HG03469 (cell line): ENCODE measurements at regions not wholly inside any gene's neighbourhood (a gene's known extent, or its start where the extent isn't known, plus 50 kb on each side); places are given as distances from the start of the nearest gene placed in this dataset.
"Not testable (repeated sequence)": the region's sequence is repeated elsewhere in the genome, so short reads cannot be mapped to it uniquely, and the experiment has no call there.

ENCODE experiments used
- ATAC-seq: cut with Tn5 transposase; IDR thresholded peaks from one replicate; pipeline ENCODE4 v1.9.1; 2021; ENCODE audit warnings: mild to moderate bottlenecking, moderate library complexity, moderate number of reproducible peaks; ENCODE audit not compliant: unreplicated experiment

DNA sequence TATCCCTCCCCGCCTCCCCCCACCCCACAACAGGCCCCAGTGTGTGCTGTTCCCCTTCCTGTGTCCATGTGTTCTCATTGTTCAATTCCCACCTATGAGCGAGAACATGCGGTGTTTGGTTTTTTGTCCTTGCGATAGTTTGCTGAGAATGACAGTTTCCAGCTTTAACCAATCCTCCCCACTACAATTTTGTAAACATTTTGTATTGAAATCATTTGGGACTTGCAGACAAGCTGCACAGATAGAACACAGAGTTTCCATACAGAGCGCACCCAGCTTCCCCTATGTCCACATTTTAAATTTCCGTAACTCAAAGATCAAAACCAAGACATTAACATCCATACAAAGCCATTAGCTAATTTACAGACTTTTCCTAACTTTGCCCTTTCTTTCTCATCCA lies 188.4 kb upstream of the WWC1 start:
- ATAC-seq: not testable (repeated sequence)

DNA sequence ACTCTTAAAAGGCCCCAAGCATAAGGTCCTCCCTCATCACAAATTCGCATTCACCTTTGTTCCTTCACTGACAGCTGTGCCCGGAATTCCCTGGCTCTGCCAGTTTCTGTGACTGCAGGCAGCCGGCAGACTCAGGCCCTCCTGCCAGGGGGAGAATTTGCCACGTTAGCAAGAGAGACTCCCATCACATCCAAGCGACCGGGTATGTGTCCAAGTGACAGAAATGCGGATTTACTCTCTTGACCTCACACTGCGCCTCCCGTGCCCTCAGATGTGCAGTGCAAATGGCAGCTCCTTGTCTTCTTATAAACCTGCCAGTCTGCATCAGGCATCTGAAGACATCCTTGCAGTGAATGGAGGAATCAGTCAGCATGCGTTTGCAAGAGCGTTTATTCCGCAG lies 187.1 kb upstream of the WWC1 start:
- no peak for ATAC-seq

DNA sequence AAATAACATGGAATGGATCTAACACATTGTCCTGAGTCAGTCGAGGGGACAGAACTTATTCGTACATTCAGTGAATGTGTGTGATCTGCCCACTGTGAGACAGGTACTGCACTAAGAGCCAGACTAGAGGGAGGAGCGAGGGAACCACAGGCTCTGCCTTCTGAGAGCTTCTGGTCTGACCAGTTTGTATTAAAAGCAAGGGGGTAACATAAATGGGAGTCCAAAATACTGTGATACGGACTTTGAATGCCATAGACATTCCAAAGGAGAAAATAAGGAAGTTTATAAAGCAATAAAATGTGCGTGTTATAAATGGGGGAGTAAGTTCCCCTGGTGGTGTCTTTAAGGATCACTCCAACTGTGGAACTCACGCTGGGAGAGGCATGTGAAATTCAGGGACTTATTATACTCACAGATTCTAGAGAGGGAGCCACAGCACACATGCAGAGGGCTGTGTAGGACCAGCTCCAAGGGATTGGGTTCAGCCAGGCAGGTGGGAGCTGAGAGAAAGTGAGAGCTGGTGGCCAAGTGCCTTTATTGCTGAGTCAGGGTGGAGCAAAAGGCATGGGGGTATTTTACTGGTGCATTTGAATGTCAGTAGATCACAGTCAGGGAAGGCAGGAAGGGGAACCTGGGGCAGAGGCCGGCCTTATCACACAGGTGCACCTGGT lies 186.5 kb upstream of the WWC1 start:
- ATAC-seq: no peak

DNA sequence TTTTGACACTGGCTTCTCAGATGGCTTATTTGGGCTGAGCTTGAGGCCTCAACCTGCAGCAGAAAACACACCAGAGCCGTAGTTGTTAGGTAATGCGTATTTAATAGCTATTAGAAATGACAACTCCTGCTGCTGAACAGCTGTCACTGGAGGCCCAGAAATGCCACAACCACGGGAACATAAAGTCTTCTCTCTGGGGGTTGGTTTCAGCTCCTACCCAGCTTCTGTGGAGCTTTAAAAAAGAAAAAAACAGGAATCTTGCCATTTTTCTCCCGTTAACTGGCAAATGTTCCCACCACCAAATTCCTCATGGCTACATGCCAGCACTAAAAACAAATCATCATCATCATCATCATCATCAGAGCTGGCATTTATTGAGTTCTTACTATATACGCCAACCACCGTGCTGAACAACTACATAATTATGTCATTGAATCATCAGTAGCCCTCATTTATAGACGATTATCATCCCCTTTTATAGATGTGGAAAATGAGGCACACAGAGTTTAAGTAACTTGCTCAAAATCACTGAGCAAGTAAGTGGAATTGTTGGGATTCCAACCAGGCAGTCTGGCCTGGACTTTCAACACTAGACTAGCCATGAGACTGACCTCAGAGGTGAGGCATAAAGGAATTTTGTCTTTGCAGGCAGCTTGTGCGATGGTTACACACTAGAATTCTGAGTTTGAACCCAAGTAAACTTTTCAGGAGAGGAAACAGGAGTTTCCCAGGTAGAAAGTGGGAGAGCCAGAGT lies 185.3 kb upstream of the WWC1 start:
- ATAC-seq: no peak

DNA sequence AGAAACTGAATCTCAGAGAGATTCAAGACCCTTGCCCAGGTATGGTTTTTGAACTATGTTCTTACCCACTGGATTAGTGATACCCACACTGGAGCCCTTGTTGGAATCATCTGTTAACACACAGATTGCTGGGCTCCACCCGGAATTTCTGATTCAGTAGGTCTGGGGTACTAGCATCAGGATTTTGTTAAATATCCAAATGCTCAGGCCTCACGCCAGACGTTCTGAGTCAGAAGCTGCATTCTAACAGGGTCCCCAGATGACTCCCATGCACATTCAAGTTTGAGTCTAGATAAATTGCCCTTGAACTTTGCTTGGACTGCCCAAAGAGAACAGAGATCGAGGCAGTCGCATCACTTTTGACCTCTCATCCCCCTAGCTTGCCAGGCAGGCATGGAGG lies 182.0 kb upstream of the WWC1 start:
- ATAC-seq: no peak

DNA sequence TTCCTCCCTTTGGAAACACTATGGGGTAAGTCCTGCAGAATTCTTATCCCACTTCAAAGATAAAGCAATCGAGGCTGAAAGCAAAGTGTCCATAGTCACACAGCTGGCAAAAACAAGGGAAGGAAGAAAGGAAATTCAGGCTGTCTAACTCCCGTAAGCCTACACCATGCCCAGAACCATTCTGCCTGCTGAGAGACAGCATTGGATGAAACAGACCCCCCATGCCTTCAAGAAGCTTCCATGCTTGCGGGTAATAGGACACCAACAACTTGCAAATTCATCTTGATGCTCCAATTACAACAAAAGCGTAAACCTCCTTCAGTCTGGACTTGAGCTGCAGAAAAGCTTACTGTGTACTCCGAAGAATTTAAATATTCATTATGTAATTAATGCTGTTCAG lies 181.1 kb upstream of the WWC1 start:
- no peak for ATAC-seq

DNA sequence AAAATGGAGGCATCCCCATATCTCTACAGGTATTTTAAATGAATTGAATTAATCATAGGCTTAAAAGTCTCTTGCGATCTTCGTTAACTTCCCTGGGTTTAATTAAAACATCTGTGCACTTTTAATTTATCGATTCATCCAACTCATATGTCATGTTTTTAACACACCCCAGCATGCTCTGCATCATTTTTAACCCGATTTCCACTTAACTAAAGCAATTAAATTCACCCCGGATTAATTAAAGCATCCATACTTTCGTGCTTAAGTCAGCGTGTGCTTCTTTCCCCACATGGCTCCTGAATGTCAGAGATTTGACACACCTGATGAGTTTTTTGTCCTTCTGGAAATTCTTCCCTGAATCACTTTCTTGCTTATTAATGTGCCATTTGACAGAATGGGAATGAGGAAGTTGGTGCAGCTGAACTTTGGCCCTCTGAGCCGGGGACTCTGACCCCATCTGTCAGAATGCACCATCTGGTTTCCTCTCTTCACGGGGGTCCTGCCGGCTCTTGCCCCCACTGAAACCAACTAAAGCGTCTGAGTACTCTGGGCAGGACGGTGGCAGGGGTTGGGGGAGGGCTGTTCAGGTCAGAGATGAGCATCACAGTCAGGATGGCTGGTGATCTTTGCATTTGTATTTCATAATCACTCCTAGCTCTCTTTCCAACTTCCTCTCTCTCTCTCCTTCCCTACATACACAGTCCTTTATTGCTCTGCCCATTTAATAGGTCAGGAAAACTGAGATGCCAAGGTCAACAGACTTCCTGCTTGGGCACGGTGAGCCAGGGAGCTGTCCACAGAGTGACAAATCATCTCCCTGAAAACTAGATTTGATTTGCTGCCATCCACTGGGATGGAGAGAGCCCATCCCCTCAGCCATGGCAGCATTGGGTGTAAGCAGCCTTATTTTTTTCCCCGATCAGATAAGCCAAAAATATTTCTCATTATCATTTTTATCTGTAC lies 180.3 kb upstream of the WWC1 start:
- ATAC-seq: no peak

DNA sequence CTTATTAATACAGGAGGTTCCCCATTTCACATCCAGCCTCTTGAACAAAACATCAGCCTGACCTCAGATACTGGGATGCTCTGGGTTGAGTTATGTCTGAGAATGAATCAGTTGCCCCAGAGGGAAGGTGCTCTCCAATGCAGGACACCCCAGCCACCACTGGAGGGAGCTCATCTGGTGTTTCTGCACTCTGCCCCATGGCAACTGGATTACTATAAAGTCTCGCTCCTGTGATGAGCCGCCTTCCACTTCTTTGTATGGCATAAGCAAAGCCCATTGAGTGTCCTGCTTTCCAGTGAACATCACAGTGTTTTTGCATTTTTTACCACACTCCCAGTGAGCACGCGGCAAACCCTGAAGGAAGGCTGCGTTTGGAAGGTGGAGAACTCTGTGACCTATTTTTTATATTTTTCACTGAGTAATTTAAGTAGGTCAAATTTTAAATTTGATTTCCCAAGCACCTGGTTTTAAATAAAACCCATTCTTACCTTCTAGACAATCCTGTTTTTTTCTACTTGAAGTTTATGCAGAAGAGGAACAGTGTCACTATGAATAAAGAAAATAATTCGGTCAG lies 176.9 kb upstream of the WWC1 start:
- peak; percentile 88 for ATAC-seq

DNA sequence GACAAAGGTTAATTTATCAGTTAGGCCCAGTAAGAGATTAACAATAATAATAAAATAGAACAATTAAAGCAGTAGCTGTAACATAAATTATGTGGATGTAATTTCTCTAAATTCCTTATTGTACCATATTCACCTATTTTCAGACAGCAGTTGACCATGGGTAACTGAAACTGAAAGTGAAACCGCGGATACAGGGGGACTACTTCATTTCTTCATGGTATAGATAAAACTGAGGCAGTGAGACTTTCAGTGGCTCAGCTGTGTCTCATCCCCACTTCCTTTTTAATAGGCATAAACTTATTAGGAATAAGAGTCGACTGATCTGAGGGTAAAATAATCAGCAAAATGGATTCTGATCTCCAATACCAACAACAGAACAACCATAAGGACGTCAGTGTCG lies 174.0 kb upstream of the WWC1 start:
- ATAC-seq: no peak

DNA sequence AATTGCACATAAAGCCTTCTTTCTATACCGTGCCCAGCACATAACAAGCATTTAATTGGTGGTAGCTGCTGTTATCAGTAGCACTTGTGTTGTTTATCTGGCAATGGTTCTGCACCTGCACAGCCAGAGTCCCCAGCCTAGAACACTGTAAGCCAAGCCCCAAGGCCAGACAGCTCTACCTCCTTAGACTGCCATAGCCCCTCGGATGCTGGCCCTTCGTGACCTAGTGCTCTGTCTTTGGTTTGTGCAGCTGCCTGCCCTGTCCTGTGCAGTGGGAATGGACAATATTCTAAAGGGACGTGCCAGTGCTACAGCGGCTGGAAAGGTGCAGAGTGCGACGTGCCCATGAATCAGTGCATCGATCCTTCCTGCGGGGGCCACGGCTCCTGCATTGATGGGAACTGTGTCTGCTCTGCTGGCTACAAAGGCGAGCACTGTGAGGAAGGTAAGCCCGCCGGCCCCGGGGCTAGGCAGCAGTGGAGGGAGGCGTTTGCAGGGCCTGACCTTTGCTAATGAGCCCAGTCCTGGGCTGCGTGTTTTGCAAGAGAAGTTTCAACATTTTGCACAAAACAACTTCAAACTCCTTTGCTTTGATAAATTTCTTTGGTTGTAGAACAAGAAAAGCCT lies 173.3 kb upstream of the WWC1 start:
- ATAC-seq: no peak

DNA sequence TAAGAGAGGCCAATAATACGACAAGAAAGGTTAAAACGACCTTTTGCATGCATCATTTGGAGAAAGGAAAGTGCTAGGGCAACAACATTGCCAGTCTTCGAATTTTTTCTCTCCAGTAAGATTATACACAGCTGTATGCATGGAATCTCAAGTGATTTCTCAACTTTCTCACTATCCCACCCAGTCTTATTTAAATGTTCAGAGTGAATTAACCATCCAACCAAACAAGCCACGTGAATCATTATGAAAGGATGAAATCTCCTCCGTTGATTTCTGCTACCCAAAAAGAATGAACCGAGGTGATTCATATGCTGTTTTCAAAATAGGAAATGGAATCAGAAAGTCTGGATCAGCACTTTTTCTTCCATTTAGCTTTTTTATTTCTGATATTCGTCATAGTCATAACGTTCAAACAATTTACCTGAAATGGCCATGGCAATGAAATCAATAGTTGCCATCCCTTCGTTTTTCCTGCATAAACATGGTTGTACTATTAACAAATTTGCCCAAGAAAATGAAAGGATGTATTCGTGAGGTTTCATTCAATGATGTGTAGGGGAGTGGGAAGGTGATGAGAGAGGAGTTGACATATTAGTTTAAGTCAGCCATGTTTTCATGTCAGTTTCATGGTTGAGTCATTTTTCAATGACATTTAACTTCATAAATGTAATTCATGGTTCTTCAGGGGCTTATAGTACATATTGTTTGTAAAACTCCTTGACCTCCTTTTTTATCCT lies 170.9 kb upstream of the WWC1 start:
- no peak for ATAC-seq

DNA sequence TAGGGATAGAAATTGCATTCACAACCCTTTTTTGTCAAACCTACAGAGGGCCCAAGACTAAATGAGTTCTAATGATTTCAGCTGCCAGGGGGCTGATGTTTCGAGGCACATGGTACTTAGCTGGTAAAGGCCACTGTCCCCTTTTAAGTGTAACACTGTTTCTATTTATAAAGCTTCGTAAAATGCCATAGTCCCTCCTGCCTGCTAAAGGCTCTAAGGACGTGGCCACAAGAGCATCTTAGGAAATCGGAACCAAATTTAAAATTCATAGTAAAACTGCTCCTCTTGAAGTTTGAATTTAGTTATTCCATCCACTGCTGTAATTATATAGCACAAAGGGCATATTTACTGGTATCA lies 170.3 kb upstream of the WWC1 start:
- no peak for ATAC-seq

DNA sequence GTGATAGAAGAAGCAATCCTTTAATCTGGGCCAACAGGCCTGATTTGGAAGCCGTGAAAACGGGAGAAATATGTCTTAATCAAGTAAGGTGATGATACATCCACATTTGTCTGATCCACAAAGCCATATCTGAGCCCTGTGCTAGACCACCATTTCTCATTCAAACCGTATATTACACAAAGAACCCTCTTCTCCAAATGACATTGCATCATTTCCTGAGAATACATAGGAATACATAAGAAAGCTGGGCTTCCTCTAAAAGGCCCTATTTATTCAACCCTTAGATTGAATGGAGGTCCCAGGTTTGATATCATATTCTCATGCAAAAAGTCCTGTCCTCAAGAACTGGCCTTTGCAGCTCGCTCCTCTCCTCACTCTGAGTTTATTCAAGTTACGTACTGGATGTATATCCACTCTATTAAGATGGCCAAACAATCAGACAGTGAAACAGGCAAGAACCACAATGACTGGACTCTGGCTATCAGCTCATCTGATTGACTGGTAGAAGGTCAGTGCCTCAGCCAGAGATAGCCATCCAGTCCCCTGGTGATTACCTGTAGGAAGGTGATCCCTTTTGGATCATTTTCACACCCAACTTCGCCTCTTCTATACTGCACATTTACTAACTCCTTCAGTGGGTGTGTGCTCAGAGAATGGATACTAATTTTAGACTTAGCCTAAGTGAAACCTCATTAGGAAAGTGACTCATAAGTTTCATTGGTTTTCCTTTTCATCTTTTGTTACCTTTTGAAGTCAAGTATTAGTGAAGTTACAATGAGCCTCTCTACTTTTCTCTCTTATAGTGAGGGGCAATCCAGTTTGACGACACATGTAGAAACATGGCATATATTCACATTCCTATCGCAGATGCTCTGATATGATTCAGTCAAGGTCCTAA lies 167.6 kb upstream of the WWC1 start:
- peak; percentile 98 for ATAC-seq

DNA sequence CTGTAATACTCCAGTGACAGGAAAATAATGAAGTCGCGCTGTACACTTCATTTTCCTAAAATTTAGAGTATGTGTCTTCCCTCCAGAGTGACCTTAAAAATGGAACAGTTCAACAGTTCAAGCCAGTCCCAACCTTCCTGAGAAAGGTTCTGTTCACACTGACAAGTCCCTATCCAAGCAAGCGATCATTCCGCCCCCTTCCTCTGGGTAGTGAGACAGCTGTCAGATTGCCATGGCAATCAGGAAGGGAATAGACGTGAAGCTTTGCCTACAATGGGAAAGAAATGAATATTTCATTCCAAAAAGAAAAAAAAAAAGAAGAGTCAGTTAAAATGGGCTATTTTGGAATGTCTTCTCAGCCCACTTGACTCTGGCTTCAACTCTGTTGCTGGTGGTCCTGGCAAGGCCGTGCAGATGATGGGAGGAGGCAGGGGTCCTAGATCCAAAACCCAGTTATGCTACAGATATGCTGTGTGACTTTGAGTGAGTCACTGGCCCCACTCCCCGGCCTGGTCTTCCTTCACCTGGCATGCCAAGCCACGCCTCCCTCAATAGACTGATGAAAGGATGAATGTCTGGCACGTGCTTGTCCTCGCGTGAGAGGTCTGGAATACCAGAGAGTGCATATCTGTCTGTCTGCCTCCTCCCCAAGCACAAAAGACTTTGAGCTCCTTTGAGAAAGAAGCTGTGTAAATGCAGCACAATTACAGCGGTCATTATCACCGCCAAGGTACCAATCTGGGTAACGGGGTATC lies 165.8 kb upstream of the WWC1 start:
- ATAC-seq: no peak

DNA sequence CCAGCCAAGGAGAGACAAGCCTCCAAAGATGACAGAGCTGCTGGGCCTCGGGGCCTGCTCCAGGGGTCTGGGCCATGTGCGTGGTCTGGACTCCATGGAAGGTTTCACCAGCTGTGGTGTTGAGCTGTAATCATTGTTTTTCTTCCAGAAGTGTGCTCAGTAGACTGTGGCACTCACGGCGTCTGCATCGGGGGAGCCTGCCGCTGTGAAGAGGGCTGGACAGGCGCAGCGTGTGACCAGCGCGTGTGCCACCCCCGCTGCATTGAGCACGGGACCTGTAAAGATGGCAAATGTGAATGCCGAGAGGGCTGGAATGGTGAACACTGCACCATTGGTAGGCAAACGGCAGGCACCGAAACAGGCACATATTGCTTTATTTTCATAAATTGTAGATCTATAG lies 164.8 kb upstream of the WWC1 start:
- no peak for ATAC-seq

DNA sequence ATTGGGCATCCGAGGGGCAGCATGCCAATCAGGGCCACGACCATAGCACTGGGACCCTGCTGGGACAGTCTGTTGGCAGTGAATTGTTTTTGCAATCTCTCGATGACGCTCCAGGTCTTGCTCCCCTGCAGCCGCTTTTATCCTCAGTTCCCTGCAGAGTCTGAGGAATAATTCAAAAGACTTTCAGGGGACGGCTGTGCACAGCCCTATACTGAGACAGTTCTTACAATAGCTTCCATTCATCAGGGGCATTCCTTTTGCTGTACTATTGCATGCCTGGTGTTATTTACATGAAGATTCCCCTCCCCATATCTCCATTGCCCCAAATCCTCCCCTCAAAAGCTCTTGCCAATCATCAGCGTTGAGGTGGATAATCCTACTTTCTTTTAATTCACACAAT lies 163.3 kb upstream of the WWC1 start:
- ATAC-seq: no peak

DNA sequence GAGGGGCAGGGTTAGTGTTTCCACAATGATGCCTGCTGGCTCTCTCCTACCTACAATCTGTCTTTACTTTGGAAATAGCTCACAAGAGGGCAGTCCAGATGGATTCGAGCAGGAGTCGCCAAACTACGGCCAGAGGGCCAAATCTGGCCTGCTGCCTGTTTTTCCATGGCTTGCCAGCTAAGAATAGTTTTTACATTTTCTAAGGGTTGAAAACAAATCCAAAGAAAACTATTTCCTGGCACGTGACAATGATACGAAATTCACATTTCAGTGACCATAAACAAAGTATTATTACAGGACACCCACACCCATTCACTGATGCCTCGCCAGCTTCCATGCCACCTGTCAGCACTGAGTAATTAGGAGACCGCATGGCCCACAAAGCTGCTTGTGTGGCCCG lies 162.9 kb upstream of the WWC1 start:
- no peak for ATAC-seq

DNA sequence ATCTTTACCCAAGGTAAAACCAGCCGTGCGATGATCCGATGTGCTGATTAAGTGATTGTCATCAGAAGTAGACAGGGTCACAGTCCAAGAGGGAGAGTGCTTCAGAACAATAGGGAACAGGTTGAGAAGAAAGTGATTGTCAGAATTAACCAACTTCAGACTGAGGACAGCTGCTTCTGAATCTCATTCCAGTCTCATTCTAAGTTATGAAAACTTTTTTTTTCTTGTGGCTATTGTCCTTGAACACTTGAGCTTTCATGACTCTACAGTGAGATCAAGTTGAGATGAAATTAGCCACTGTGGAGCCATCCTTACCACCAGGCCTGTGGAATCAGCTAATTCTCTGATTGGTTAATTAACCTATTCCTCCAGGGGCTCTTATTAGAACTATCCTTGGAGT lies 159.9 kb upstream of the WWC1 start:
- ATAC-seq: no peak
